GM12873 (cell line): ENCODE measurements at regions not wholly inside any gene's neighbourhood (a gene's known extent, or its start where the extent isn't known, plus 50 kb on each side); places are given as distances from the start of the nearest gene placed in this dataset.

Source experiments
- TF ChIP-seq, protein P1 (sequence below): IDR thresholded peaks from 2 replicates; pipeline ENCODE4 v1.5.1; 2012; ENCODE audit warnings: low read depth, mild to moderate bottlenecking, moderate library complexity, low read length, control low read depth; ENCODE audit not compliant: insufficient read depth; ENCODE audit errors: missing control alignments

DNA sequence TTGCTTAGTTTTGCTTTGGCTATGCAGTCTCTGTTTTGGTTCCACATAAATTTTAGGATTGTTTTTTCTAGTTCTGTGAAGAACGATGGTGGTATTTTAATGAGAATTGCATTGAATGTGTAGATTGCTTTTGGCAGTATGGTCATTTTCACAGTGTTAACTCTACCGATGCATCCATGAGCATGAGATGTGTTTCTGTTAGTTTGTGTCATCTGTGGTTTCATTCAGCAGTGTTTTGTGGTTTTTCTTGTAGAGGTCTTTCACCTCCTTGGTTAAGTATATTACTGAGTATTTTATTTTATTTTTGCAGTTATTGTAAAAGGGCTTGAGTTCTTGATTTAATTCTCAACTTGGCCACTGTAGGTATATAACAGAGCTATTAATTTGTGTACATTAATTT lies 78.2 kb upstream of the ZNF92 start:
- TF ChIP-seq, protein P1, sequence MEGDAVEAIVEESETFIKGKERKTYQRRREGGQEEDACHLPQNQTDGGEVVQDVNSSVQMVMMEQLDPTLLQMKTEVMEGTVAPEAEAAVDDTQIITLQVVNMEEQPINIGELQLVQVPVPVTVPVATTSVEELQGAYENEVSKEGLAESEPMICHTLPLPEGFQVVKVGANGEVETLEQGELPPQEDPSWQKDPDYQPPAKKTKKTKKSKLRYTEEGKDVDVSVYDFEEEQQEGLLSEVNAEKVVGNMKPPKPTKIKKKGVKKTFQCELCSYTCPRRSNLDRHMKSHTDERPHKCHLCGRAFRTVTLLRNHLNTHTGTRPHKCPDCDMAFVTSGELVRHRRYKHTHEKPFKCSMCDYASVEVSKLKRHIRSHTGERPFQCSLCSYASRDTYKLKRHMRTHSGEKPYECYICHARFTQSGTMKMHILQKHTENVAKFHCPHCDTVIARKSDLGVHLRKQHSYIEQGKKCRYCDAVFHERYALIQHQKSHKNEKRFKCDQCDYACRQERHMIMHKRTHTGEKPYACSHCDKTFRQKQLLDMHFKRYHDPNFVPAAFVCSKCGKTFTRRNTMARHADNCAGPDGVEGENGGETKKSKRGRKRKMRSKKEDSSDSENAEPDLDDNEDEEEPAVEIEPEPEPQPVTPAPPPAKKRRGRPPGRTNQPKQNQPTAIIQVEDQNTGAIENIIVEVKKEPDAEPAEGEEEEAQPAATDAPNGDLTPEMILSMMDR: no peak

DNA sequence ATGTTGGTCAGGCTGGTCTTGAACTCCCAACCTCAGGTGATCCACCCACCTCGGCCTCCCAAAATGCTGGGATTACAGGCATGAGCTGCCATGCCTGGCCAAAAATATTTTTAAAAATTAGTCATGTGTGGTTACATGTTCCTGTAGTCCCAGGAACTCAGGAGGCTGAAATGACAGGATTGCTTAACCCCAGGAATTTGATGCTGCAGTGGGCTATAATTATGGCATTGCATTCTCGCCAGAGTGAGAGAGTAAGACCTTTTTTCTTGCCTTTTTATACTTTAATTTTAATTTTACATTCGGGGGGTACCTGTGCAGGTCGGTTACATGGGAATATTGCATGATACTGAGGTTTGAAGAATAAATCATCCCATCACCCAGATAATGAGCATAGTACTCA lies 86.6 kb upstream of the ZNF92 start:
- TF ChIP-seq, protein P1: no peak

- TF ChIP-seq, protein P1: no peak
Observed at GRCh38 chr7:65285906-65286864, 87.5 kb upstream of the ZNF92 start.

DNA sequence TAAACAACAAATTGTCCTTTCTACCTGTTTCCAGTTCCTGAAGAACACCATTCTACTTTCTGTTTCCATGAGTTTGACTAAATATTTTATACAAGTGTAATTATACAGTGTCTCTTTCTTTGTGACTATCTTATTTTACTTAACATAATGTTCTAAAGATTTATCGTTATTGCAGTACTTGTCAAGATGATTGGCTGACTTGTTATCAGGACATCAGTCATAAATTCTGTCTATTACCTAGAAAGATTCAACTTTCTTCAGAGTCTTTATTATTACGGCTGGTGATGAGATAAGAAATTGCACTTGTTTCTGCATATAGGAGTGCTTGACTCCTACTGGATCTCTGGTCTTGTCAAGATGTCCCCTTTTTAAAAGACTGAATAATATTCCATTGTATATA lies 93.9 kb upstream of the ZNF92 start:
- TF ChIP-seq, protein P1: no peak

- TF ChIP-seq, protein P1: no peak
Observed at GRCh38 chr7:65276822-65277221, 96.8 kb upstream of the ZNF92 start.

GRCh38 chr7:65269150-65269856 lies 104.4 kb upstream of the ZNF92 start:
- TF ChIP-seq, protein P1: no peak

- TF ChIP-seq, protein P1: no peak
Observed at GRCh38 chr7:65268782-65269149, 104.9 kb upstream of the ZNF92 start.
